Adrenal gland (tissue), 9 donors: ENCODE measurements at regions not wholly inside any gene's neighbourhood (a gene's known extent, or its start where the extent isn't known, plus 50 kb on each side); places are given as distances from the start of the nearest gene placed in this dataset.

ENCODE experiments used
- DNase-seq, 7 donors: peaks; one replicate each; pipeline ENCODE4 v3.0.0-alpha.2; 2019 to 2020
- H3K27ac ChIP-seq, 5 donors: fragments of 200-600 bp; sonication (generic) in 4 of 5; 1 replicate in 3 of 5; 2 replicates in 2 of 5; pipeline versions ENCODE4 v1.5.1 to v1.8.0; 2016 to 2020; ENCODE audit warnings: mild to moderate bottlenecking in 1 of 5
- H3K27me3 ChIP-seq: fragments of 200-600 bp; 2 replicates; pipeline ENCODE4 v1.8.0; 2021
- H3K36me3 ChIP-seq, 2 donors: fragments of 200-600 bp; replicated peaks in 1 of 2; 1 replicate in 1 of 2; 2 replicates in 1 of 2; pipeline versions ENCODE4 v1.5.1 to v1.8.0; 2018 to 2022
- H3K4me1 ChIP-seq, 2 donors: fragments of 200-600 bp; replicated peaks in 1 of 2; 1 replicate in 1 of 2; 2 replicates in 1 of 2; pipeline versions ENCODE4 v1.5.1 to v1.8.0; 2018 to 2021
- H3K4me3 ChIP-seq, 4 donors: fragments of 200-600 bp; sonication (generic) in 3 of 4; one replicate each; pipeline ENCODE4 v1.5.1; 2016 to 2018
- H3K9me3 ChIP-seq, 3 donors: fragments of 200-600 bp; sonication (generic) in 1 of 3; replicated peaks in 1 of 3; 1 replicate in 2 of 3; 2 replicates in 1 of 3; pipeline versions ENCODE4 v1.5.1 to v1.8.0; 2016 to 2021
- CTCF ChIP-seq, 6 experiments: fragments of 450-650 bp in 4 of 6; fragments of 200-600 bp in 2 of 6; sonication (generic) in 1 of 6; IDR thresholded peaks; 1 replicate in 5 of 6; 2 replicates in 1 of 6; pipeline versions ENCODE4 v1.5.1 to v1.8.0; 2016 to 2021; ENCODE audit warnings: antibody characterized with exemption in 6 of 6, mild to moderate bottlenecking in 2 of 6, moderate library complexity in 1 of 6
- POLR2A ChIP-seq, 2 donors: fragments of 450-650 bp; IDR thresholded peaks; one replicate each; pipeline ENCODE4 v1.6.1; 2017; ENCODE audit warnings: antibody characterized with exemption in 2 of 2, mild to moderate bottlenecking in 2 of 2, moderate library complexity in 1 of 2
- WGBS, 4 donors: extraction: QIAGEN DNeasy Blood & Tissue Kit in 2 of 4; methylation state at CpG; one replicate each; pipeline versions ENCODE4 v1.1.5 to v1.1.7; 2013 to 2017; 5-methylcytosine and 5-hydroxymethylcytosine counted together
- intact Hi-C, 2 donors: fragments of 100-400 bp; cut with DNase I; formaldehyde crosslinking; loops; one replicate each; pipeline versions ENCODE4 v1.14.1 to v1.15.0; 2022 to 2023
- donor health status: healthy with polysubstance abuse.
- donor health status: Bipolar disorder and iron deficiency.
- donor health status: DM: yes; HTN: yes; CAD: no.
- donor health status: DM: no; HTN: no; CAD: no.
- donor health status: DM: no; HTN: no; CAD: no.

- no peak overlapping the region for H3K27ac ChIP-seq
- H3K9me3 ChIP-seq = no peaks in the 10 kb centered on the region
- WGBS, 4 donors = 77 to 85% (median 82%) methylated on average over 2 of the region's 2 CpGs
- H3K4me1 ChIP-seq = no peaks in the 10 kb centered on the region
- no peak for TF ChIP-seq POLR2A (IDR thresholded peaks at IDR 0.05)
- TF ChIP-seq CTCF (IDR thresholded peaks at IDR 0.05) = no peak
- no peaks in the 10 kb centered on the region for H3K27me3 ChIP-seq
- no peak overlapping the region for H3K4me3 ChIP-seq
- no peak for DNase-seq
- intact Hi-C loops = no loop called here
- no peaks in the 10 kb centered on the region for H3K36me3 ChIP-seq
These were observed 128.8 kb upstream of the SESN3 start for GRCh38 chr11:95359756-95360155.

GRCh38 chr11:95359341-95359663 is 128.3 kb upstream of the SESN3 start:
- Histone ChIP-seq H3K36me3 (no peaks in the 10 kb centered on the region), H3K4me3 (no peak overlapping the region), H3K4me1 (no peaks in the 10 kb centered on the region), H3K9me3 (no peaks in the 10 kb centered on the region), H3K27me3 (no peaks in the 10 kb centered on the region), H3K27ac (no peak overlapping the region)
- 94 to 100% (median 98%) methylated on average over 1 of the region's 1 CpG for WGBS, 4 donors
- no peak for DNase-seq
- intact Hi-C loops = no loop called here
- TF ChIP-seq POLR2A (IDR thresholded peaks at IDR 0.05) (no peak), CTCF (IDR thresholded peaks at IDR 0.05) (no peak)

- Histone ChIP-seq H3K27me3 (no peaks in the 10 kb centered on the region), H3K9me3 (no peaks in the 10 kb centered on the region), H3K4me3 (no peak overlapping the region), H3K36me3 (no peaks in the 10 kb centered on the region), H3K27ac (no peak overlapping the region), H3K4me1 (no peaks in the 10 kb centered on the region)
- intact Hi-C loops = no loop called here
- TF ChIP-seq CTCF (IDR thresholded peaks at IDR 0.05) (no peak), POLR2A (IDR thresholded peaks at IDR 0.05) (no peak)
- WGBS, 4 donors = 55 to 76% (median 61%) methylated on average over 5 of the region's 5 CpGs
- DNase-seq = no peak
These were observed 127.7 kb upstream of the SESN3 start for GRCh38 chr11:95358511-95359340.

- Histone ChIP-seq H3K27ac (no peak overlapping the region), H3K4me3 (no peak overlapping the region), H3K9me3 (no peaks in the 10 kb centered on the region), H3K27me3 (no peaks in the 10 kb centered on the region), H3K4me1 (no peaks in the 10 kb centered on the region), H3K36me3 (no peaks in the 10 kb centered on the region)
- DNase-seq = no peak
- no peak for TF ChIP-seq CTCF (IDR thresholded peaks at IDR 0.05)
- no peak for TF ChIP-seq POLR2A (IDR thresholded peaks at IDR 0.05)
- intact Hi-C loops = no loop called here
These were observed 123.3 kb upstream of the SESN3 start for GRCh38 chr11:95354304-95354703.
